ENCODE measurements at regions not wholly inside any gene's neighbourhood (a gene's known extent, or its start where the extent isn't known, plus 50 kb on each side); places are given as distances from the start of the nearest gene placed in this dataset.
"Not testable (repeated sequence)": the region's sequence is repeated elsewhere in the genome, so short reads cannot be mapped to it uniquely, and the experiment has no call there.

DNA sequence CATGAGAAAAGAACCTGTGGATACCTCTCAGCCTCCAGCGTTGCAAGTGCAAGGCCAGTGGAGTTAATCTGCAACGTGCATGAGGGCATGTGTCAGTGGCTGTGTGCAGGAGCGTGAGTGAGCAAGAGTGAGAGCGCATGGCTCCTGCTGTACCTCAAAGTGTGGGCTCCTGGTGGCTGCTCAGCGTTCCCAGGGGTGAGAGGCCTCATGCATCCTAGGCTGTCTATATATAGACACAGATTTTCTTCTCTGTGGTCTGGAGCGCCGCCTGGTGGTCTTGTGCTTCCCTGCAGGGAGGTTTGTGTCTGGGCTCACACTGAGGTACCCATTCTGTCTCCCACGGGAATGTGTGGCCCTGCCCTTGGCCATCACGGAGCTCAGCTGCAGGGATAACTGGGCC is 161.8 kb upstream of the POTEB2 start:
- not testable (repeated sequence) for DNase-seq (ENCODE audit: low read depth); H3K4me3 ChIP-seq (ENCODE audit: low read depth, low read length)

DNA sequence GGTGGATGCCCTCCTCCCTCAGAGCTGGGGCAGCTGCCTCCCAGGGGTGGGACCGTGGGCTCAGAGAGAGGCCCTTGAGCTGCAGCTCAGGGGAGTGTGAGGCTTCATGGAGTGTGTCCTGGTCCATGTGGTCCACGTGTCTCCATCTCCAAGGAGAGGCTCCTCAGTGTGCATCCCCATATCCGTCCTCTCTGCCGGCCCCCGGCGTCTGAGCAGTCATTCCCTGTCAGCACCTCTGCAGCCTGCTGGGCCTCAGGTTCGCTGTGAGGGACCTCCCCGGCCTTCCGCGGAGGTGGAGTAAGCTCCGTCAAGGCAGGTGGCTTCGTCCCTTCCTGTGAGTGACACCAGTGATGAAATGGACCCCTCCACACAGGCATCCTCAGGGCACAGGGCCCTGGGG is 160.7 kb upstream of the POTEB2 start:
- H3K4me3 ChIP-seq (ENCODE audit: low read depth, low read length); DNase-seq (ENCODE audit: low read depth): not testable (repeated sequence)

DNA sequence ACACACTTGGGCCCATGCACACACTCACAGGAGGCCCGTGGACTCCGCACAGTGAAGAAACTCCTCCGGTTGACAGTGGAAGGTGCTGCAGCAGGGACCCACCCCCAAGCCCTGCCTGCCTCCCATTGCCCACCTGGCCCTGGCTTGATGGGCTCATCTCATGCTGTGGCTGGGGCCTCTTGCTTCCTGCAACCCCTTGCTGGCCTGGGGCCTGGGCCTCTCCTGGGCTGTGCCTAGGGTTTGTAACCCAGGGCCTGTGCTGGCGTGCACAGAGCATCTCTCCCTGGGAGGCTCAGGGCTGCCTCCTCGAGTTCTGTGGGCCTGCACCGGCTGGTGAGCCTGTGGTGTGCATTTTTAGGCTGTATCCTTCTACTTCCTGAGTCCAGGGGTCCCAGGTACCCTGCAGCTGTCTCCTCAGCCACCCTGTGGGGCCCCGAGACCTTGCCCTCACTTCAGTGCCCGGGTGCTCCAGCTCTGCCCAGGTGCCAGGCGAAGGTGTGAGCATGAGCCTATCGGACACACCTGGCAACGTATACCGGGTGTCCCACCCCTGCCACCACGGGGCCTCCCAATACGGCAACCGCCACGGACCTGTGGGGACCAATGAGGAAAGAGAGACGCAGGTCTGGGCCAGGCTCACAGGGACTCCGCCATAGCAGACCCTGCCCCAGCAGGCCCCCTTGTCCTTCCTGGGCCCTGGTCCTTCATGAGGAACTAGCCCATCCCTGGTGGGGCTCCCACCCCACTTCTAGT is 158.3 kb upstream of the POTEB2 start:
- not testable (repeated sequence) for H3K4me3 ChIP-seq (ENCODE audit: low read depth, low read length); DNase-seq (ENCODE audit: low read depth)

DNA sequence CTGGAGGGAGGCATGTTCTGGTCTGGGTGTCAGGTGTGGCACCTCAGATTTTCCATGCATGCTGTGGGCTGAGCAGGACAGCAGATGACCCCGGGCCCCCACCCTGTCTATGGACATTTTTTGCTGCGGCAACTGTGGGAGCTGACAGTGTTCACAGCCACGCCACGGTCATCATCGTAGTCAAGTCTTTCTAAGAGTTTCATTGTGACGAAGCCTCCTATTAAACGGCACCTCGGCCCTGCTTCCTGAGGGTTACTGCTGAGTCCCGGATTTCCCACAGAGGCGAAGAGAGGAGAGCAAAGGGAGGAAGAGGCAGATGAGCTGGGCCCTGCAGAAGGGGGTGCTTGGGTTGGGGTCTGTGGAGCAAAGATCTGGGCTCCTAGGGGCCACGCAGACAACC is 152.1 kb upstream of the POTEB2 start:
- not testable (repeated sequence) for H3K4me3 ChIP-seq (ENCODE audit: low read depth, low read length); DNase-seq (ENCODE audit: low read depth)

DNA sequence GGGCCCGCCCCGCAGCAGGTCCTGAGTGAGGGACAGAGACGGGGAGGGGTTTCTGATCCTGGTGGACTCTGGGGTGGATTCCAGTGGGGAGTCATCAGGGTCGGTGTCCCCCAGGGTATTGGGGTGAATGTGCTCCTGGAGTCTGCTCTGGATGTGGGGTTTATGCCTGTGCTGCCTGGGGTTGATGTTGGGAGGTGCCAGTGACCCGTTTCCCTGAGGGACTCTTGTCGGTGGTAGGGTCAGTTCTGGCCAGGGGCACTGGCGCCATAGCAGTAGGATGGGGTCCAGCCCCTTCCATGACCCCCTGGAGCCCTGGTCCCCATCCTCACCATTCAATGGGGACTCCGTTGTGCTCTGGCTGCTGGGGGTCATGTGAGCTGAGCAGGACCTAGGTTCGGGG is 151.2 kb upstream of the POTEB2 start:
- not testable (repeated sequence) for H3K4me3 ChIP-seq (ENCODE audit: low read depth, low read length); DNase-seq (ENCODE audit: low read depth)

DNA sequence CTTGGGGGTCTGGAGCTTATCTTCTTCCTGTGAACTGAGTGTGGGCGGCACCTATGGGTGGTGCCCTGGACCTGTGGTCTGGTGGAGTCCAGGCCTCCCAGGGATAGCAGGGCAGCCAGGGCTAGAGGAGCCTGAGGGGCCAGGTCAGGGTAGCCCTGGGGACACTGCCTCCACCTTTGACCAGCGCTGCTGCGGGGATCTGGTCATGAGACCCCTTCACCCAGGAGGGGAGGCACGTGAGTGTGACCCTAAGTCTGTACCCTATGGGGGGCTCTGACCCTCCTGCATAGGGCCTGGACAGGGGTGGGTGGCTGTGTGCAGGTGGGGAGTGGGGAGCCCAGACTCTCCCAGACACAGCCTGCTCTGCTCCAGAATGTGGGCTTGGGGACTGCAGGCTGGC is 150.5 kb upstream of the POTEB2 start:
- DNase-seq (ENCODE audit: low read depth) = not testable (repeated sequence)

DNA sequence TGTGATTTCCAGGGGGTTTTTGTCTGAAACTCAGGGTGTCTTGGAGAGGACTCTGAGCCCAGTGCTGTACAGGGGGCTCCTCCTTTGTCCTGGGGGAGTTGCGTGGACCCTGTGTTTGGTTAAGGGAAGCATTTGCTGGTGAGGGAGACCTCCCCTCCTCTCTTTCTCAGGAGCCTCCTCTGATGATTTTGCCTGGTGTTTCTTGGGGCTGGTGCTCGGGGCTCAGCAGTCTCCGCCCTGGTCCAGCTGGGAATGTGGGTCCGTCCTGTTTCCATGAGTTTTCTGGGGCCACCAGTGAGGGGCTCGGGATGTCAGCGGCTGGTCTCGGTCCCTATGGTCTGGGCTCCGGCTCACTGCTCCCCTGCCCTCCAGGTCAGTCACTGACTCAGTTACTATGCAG is 149.1 kb upstream of the POTEB2 start:
- H3K4me3 ChIP-seq (ENCODE audit: low read depth, low read length); DNase-seq (ENCODE audit: low read depth): not testable (repeated sequence)

More for the DNA sequence above, 150.5 kb upstream of the POTEB2 start:
- not testable (repeated sequence) for H3K4me3 ChIP-seq (ENCODE audit: low read depth, low read length)

DNA sequence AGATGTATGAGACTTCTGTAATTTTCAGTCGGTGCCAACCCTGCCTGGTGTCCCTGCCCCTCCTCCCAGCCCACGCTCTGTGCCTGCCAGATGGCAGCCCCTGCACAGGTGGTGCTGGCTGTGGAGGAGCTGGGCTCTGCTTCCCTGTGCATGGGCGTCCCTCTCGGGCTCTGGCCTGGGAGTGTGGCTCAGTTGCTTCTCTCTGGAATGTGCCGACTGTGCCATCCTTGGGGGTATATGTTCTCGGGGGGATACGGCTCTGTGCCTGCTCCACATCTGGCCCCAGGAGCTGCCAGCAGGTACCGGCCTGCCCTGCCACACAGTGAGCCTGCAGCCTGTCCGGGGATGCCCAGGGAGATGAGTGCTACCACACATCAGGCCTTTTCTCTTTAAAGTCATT is 147.2 kb upstream of the POTEB2 start:
- DNase-seq (ENCODE audit: low read depth); H3K4me3 ChIP-seq (ENCODE audit: low read depth, low read length): not testable (repeated sequence)

DNA sequence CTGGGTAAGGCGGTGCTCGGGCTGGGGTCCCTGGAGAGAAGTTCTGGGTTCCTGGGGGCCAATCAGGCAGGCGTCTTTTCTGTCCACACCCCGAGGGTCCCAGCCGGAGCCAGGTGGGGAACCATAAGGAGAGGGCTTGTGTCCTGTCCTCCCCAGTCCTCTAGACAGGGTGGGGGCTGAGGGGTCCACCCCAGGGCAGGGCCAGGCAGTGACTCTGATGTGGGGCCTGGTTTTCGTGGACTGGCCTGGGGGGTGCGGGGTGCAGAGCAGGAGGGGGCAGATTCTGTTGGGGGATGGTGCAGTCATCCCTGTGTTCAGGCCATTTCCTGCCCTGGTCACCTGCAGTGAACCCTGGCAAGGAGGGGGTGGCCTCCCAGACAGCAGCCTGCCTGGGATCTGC is 143.5 kb upstream of the POTEB2 start:
- not testable (repeated sequence) for H3K4me3 ChIP-seq (ENCODE audit: low read depth, low read length); DNase-seq (ENCODE audit: low read depth)

DNA sequence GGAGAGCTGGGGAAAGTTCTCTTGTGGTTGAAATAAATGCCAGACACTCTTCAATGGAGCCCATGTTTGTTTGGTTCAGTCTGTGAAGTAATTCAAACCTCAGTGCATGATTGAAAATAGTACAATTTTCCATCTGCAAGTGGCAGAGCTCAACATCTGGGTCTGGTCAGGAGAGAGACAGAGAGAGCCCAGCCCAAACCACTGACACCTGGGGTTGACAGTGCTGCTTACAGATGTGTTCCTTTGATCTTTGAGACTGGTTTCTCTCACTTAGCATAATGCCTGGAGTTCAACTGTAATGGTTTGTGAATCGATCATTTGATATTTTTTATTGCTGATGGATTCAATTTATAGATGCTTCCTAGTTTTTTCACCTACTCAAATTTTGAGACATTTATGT is 137.3 kb upstream of the POTEB2 start:
- not testable (repeated sequence) for H3K4me3 ChIP-seq (ENCODE audit: low read depth, low read length); DNase-seq (ENCODE audit: low read depth)

DNA sequence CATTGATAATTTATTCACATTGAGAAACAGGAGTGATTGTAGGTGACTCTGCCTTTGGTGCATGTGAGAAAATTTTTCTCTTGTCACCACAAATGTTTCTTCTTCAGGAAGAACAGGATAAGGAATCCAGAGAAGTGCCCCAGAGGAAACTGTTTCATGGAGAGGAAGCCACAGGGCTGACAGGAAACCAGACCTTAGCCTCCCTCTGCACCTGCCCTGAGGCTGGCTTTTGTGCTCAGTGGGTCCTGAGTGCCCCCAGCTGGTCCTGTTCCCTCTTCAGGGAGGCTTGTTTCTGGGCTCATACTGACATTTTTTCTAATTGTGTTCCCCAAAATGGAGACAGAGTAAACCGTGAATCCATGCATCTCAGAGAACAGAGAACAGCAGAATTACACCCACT is 135.8 kb upstream of the POTEB2 start:
- H3K4me3 ChIP-seq (ENCODE audit: low read depth, low read length); DNase-seq (ENCODE audit: low read depth): not testable (repeated sequence)

DNA sequence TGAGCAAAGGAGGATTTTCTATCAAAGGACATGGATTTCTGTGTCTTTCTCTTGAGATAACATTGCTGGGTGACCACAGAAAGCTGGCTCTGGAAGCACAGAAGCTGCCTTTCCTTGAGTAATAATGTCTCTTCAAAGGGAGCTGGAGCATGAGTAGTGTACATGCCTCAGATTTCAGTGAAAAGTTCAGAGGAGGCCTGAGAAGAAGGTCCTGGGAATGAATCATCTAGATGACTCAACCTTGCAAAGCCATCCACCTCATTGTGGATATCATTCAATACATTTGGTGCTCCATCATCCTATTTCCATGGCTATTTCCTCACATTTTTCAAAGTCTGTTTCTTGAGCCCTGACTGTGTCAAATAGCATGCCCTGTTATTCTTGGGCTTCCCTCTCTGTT is 125.6 kb upstream of the POTEB2 start:
- H3K4me3 ChIP-seq (ENCODE audit: low read depth, low read length); DNase-seq (ENCODE audit: low read depth): not testable (repeated sequence)

DNA sequence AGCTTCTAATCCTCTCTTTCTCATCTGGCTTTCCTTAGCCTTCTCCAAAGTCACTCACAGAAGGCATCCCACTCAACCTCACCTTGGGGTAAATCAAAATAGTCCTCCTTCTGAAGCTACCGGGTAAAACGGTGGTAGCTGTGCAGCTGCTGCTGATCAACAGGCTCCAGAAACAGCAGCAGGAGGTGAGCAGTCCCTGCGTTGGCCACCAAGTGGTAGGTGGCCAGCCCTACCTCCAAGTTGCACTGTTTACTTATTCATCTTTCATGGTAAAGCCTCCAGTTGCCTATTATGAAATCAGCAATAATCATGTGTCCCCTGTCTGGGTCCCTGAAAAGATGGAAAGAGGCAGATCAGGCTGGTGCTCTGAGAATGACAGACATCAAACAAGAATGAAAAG is 125.1 kb upstream of the POTEB2 start:
- DNase-seq (ENCODE audit: low read depth); H3K4me3 ChIP-seq (ENCODE audit: low read depth, low read length): not testable (repeated sequence)

DNA sequence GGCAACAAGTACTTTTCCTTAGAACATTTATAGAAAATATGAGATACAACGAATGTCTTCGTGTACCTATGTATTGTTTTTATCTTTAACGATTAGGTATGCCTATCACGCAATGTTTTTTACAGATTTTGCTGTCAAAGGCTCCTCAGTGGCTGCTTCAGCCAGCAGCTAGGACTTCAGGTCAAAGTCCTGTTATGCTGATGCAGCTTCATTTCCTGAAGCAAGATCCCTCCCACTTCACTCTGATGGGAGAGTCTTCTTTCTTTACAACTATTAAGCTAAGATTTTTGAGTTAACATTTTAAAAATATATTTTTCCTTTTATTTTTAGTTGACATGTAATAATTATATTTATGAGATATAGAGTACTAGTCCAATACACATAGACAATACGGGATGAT is 120.7 kb upstream of the POTEB2 start:
- not testable (repeated sequence) for H3K4me3 ChIP-seq (ENCODE audit: low read depth, low read length); DNase-seq (ENCODE audit: low read depth)

DNA sequence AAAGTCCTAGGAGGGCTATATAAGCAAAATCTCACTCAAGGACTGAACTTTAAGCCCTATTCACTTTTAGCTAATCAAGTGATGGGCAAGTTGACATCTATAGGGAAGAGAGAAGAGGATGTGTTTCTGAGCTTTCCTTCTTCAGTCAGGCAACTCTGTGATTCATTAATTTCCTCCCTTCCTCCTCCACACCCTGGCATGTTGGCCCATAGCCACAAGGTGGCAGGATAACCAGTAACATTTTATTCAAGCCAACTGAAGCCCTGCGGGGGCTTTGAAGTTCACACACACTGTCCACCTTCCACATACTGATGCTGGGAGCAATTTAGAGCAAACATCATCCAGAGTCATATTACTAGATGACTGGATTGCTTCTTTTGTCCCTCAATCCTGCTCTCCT is 111.9 kb upstream of the POTEB2 start:
- not testable (repeated sequence) for H3K4me3 ChIP-seq (ENCODE audit: low read depth, low read length); DNase-seq (ENCODE audit: low read depth)

DNA sequence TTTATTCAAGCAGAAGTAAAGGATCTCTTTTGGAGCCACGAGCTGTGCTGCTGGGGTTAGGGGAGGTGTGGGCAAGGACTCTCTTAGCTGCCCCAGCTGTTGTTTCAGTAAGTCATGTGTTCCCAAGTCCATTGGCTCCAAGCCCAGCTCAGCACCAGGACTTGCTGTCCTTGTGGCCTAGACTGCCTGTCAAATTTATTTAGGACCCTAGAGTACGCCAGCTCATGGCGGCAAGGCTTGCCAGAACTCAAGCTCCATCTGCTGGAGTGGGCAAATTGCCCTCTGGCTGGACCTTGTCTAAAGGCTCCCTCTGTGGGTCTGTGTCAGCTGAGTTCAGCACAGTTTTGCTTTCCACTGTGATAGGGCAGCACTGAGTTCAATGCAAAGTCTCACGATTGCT is 106.6 kb upstream of the POTEB2 start:
- not testable (repeated sequence) for H3K4me3 ChIP-seq (ENCODE audit: low read depth, low read length); DNase-seq (ENCODE audit: low read depth)

DNA sequence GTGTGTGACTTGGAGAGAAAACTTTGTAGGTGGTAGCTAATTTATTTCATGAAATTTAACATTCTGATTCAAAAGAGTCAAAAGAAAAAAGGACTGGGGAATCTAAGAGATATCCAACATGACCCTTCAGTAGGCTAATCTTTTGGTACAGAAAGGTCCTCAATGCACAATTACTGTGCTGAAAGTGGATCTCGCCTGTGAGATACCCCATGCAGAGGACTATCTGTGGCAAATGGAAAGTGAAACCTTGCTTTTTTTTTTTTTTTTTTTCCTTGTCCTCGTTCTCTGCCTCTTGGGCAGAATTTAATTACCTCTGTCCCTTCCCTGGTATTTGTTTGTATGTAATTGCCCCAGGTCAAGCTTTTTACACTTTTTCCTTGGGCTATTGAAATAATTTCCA is 93.2 kb upstream of the POTEB2 start:
- not testable (repeated sequence) for DNase-seq (ENCODE audit: low read depth); H3K4me3 ChIP-seq (ENCODE audit: low read depth, low read length)

DNA sequence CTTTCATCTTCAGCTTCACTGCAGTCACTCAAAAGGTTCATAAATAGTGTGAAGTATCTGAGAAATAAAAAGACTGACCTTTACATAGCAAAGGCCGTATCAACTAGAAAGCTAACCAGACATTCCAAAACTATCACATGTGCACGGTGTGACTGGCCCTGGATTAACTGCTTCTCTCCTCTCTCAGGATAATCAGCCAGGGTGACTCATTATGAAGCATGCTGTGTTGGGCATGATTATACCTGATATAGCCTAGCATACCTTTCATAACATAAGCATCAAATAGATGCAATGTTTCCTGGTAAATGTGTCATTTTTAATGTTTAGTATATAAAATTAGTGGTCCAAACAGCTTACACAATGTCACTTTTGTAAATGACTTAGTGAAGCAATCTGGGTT is 63.2 kb upstream of the POTEB2 start:
- DNase-seq (ENCODE audit: low read depth); H3K4me3 ChIP-seq (ENCODE audit: low read depth, low read length): not testable (repeated sequence)
